ENCODE measurements at regions not wholly inside any gene's neighbourhood (a gene's known extent, or its start where the extent isn't known, plus 50 kb on each side); places are given as distances from the start of the nearest gene placed in this dataset.

GRCh38 chr1:34371829-34372532 lies 195.3 kb downstream of the C1orf94 start:
- Histone ChIP-seq H3K36me3 (no peaks in the 10 kb centered on the region), H3K4me3 (ENCODE audit: low read depth, low read length) (no peak overlapping the region), H3K27me3 (no peaks in the 10 kb centered on the region), H3K4me1 (no peaks in the 10 kb centered on the region), H3K9me3 (no peaks in the 10 kb centered on the region)
- no peak for DNase-seq
- TF ChIP-seq CTCF (IDR thresholded peaks at IDR 0.05; ENCODE audit: low read depth, low read length): no peak

- Histone ChIP-seq H3K36me3 (no peaks in the 10 kb centered on the region), H3K9me3 (no peaks in the 10 kb centered on the region), H3K27me3 (no peaks in the 10 kb centered on the region), H3K4me1 (no peaks in the 10 kb centered on the region), H3K4me3 (ENCODE audit: low read depth, low read length) (no peak overlapping the region)
- no peak for TF ChIP-seq CTCF (IDR thresholded peaks at IDR 0.05; ENCODE audit: low read depth, low read length)
- no peak for DNase-seq
Measured at GRCh38 chr1:34372891-34373290, 196.2 kb downstream of the C1orf94 start.

GRCh38 chr1:34373912-34374311 lies 197.2 kb downstream of the C1orf94 start:
- no peak for TF ChIP-seq CTCF (IDR thresholded peaks at IDR 0.05; ENCODE audit: low read depth, low read length)
- H3K36me3 ChIP-seq: no peaks in the 10 kb centered on the region
- H3K4me3 ChIP-seq (ENCODE audit: low read depth, low read length): no peak overlapping the region
- no peaks in the 10 kb centered on the region for H3K4me1 ChIP-seq
- DNase-seq: no peak
- no peaks in the 10 kb centered on the region for H3K9me3 ChIP-seq
- H3K27me3 ChIP-seq: no peaks in the 10 kb centered on the region

GRCh38 chr1:34376531-34376930 lies 199.8 kb downstream of the C1orf94 start:
- no peak for TF ChIP-seq CTCF (IDR thresholded peaks at IDR 0.05; ENCODE audit: low read depth, low read length)
- no peaks in the 10 kb centered on the region for H3K36me3 ChIP-seq

GRCh38 chr1:34378968-34379856 lies 202.5 kb downstream of the C1orf94 start:
- Histone ChIP-seq H3K36me3 (no peaks in the 10 kb centered on the region), H3K4me3 (ENCODE audit: low read depth, low read length) (no peak overlapping the region), H3K4me1 (no peaks in the 10 kb centered on the region), H3K27me3 (no peaks in the 10 kb centered on the region), H3K9me3 (no peaks in the 10 kb centered on the region)
- no peak for TF ChIP-seq CTCF (IDR thresholded peaks at IDR 0.05; ENCODE audit: low read depth, low read length)
- no peak for DNase-seq

More at GRCh38 chr1:34376531-34376930, 199.8 kb downstream of the C1orf94 start:
- H3K4me1 ChIP-seq: no peaks in the 10 kb centered on the region
- no peak overlapping the region for H3K4me3 ChIP-seq (ENCODE audit: low read depth, low read length)
- H3K9me3 ChIP-seq: no peaks in the 10 kb centered on the region
- no peak for DNase-seq
- H3K27me3 ChIP-seq: no peaks in the 10 kb centered on the region

GRCh38 chr1:34379911-34380310 lies 203.2 kb downstream of the C1orf94 start:
- H3K36me3 ChIP-seq: no peaks in the 10 kb centered on the region
- H3K4me1 ChIP-seq: no peaks in the 10 kb centered on the region
- no peaks in the 10 kb centered on the region for H3K9me3 ChIP-seq
- H3K27me3 ChIP-seq: no peaks in the 10 kb centered on the region
- DNase-seq: no peak
- TF ChIP-seq CTCF (IDR thresholded peaks at IDR 0.05; ENCODE audit: low read depth, low read length): no peak
- H3K4me3 ChIP-seq (ENCODE audit: low read depth, low read length): no peak overlapping the region

Data from BE2C (cell line).